Stimulated activated memory B cell treated with anti-CD40 and anti-IgM and Interleukin-4, amounts not matched to agents 10 μg/mL and 1 μg/mL and 100 μg/mL, for 72 hours (primary cell): ENCODE measurements at regions not wholly inside any gene's neighbourhood (a gene's known extent, or its start where the extent isn't known, plus 50 kb on each side); places are given as distances from the start of the nearest gene placed in this dataset.

ENCODE experiments used
- ATAC-seq: fragments of 150-1000 bp; cut with Tn5 transposase; 2 replicates; pipeline ENCODE4 v1.10.0; 2021
- H3K27ac Mint-ChIP-seq: one replicate; pipeline ENCODE4 v1.8.0; 2022; ENCODE audit warnings: mild to moderate bottlenecking, mixed read lengths
- H3K27me3 Mint-ChIP-seq: one replicate; pipeline ENCODE4 v1.8.0; 2022; ENCODE audit warnings: mixed read lengths
- H3K36me3 Mint-ChIP-seq: one replicate; pipeline ENCODE4 v1.8.0; 2022; ENCODE audit warnings: mixed read lengths
- H3K4me1 Mint-ChIP-seq: one replicate; pipeline ENCODE4 v1.8.0; 2022; ENCODE audit warnings: mixed read lengths
- H3K4me3 Mint-ChIP-seq: one replicate; pipeline ENCODE4 v1.8.0; 2022; ENCODE audit warnings: mild to moderate bottlenecking, moderate library complexity, mixed read lengths
- H3K9me3 Mint-ChIP-seq: one replicate; pipeline ENCODE4 v1.8.0; 2022; ENCODE audit warnings: mixed read lengths

DNA sequence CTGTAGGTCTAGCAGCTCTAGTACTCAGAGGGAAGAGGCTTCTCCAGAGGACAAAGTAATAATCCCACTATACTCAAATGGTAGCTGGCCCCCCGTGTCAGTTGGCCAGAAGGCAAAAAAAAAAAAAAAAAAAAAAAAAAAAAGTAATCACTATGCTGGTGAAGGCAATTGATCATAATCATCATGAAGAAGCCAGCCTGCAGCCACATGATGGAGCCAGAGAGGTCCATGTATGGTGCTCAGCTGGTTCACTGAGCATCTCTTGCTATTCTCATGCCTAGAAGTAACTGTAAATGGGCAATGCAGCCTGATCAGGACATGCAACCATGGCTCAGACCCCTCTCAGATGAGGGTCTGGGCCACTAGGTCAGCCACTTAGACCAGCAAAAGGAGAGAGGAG lies 378.8 kb downstream of the MED13L start:
- H3K4me3 Mint-ChIP-seq = no peak overlapping the region
- H3K9me3 Mint-ChIP-seq = peaks cover 15% of the 10 kb centered on the region
- no peaks in the 10 kb centered on the region for H3K4me1 Mint-ChIP-seq
- peaks cover 28% of the 10 kb centered on the region for H3K27me3 Mint-ChIP-seq
- no peaks in the 10 kb centered on the region for H3K36me3 Mint-ChIP-seq
- H3K27ac Mint-ChIP-seq = no peak overlapping the region
- no peak for ATAC-seq

GRCh38 chr12:115897729-115898128 lies 379.8 kb downstream of the MED13L start:
- Mint-ChIP-seq H3K9me3 (peaks cover 12% of the 10 kb centered on the region), H3K36me3 (no peaks in the 10 kb centered on the region), H3K4me3 (no peak overlapping the region), H3K27ac (no peak overlapping the region), H3K27me3 (peaks cover 25% of the 10 kb centered on the region), H3K4me1 (no peaks in the 10 kb centered on the region)
- ATAC-seq = no peak

DNA sequence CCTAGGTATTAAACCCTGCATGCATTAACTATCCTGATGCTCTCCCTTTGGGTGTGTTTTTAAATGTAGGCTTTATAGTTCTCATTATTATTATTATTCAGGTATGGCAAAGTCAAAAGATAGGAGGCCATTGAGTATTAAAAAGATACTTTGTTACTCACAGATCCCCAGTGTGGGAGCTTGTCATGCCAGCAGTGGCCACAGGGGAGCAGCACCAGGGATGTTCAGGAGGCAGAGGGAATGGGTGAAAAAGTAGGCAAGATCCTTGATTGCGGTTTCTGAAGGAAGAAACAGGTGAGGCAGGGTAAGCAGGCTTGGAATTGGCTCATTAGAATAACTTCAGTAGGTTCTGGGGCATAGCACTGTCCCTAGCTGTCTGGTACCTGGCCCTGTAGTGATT lies 382.2 kb downstream of the MED13L start:
- no peak for ATAC-seq

GRCh38 chr12:115891556-115892164 lies 385.8 kb downstream of the MED13L start:
- no peaks in the 10 kb centered on the region for H3K4me1 Mint-ChIP-seq
- no peak overlapping the region for H3K4me3 Mint-ChIP-seq
- peaks cover 23% of the 10 kb centered on the region for H3K27me3 Mint-ChIP-seq
- H3K27ac Mint-ChIP-seq = no peak overlapping the region
- ATAC-seq = no peak
- no peaks in the 10 kb centered on the region for H3K36me3 Mint-ChIP-seq
- H3K9me3 Mint-ChIP-seq = peaks cover 12% of the 10 kb centered on the region

More for the DNA sequence above, 382.2 kb downstream of the MED13L start:
- Mint-ChIP-seq H3K4me3 (no peak overlapping the region), H3K4me1 (no peaks in the 10 kb centered on the region), H3K27ac (no peak overlapping the region), H3K36me3 (no peaks in the 10 kb centered on the region), H3K27me3 (peaks cover 25% of the 10 kb centered on the region), H3K9me3 (peaks cover 12% of the 10 kb centered on the region)

DNA sequence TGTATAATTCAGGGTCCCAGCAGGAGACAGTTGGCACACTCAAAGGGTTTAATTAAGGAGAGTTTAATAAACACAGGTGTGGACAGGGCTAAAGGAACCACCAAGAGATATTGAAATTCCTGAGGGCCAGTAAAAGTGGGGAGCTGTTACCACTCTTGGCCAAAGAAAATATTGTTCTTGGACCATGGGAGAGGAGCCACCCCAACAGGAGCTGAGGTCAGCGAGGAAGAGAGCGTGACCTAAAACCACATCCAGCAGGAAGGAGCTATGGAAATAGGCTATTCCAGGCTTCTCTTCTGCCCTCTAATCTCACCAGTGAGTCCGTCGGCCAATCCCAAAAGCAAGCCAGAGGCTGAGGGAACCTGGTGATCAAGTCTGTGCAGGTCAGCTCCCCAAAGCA lies 390.8 kb downstream of the MED13L start:
- no peak for ATAC-seq
- H3K36me3 Mint-ChIP-seq = no peaks in the 10 kb centered on the region
- no peak overlapping the region for H3K4me3 Mint-ChIP-seq
- H3K4me1 Mint-ChIP-seq = no peaks in the 10 kb centered on the region
- peaks cover 28% of the 10 kb centered on the region for H3K27me3 Mint-ChIP-seq
- no peaks in the 10 kb centered on the region for H3K9me3 Mint-ChIP-seq
- H3K27ac Mint-ChIP-seq = no peak overlapping the region

DNA sequence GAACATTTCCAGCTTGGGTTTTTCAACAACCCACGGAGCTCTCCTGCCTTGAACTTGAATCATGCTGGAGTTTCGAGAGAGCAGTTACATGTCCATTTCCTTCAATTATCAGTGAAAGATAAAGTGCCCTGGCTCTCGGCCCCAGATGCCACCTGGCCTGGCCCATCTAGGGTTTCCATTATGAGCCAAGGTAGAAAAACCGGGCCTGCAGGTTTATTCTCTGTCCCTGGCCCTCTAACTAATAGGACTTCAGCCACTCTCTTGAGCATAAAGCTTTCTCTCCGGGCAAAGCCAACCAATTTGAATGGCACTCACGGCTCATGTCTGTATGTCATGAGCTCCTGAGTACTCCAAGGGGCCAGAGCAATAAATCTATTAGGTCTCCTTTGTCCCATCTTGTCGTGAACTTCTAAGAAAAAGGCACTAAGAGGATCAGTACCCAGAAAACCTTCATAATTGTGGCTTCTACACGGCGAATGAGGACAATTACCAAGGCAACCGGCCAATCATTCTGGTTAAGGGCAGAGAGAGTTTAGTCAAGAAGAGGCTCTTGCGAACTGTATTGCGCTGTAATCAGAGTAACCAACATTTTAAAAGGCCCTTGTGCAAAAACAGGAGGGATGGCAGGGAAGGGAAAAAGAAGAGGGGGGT lies 392.3 kb downstream of the MED13L start:
- H3K4me1 Mint-ChIP-seq = no peaks in the 10 kb centered on the region
- peaks cover 35% of the 10 kb centered on the region for H3K27me3 Mint-ChIP-seq
- no peak for ATAC-seq
- no peak overlapping the region for H3K27ac Mint-ChIP-seq
- H3K36me3 Mint-ChIP-seq = no peaks in the 10 kb centered on the region
- no peak overlapping the region for H3K4me3 Mint-ChIP-seq
- H3K9me3 Mint-ChIP-seq = no peaks in the 10 kb centered on the region

- no peak for ATAC-seq
- Mint-ChIP-seq H3K36me3 (no peaks in the 10 kb centered on the region), H3K4me3 (no peak overlapping the region), H3K9me3 (peaks cover 2% of the 10 kb centered on the region), H3K27ac (no peak overlapping the region), H3K27me3 (peaks cover 48% of the 10 kb centered on the region), H3K4me1 (no peaks in the 10 kb centered on the region)
Measured at GRCh38 chr12:115882936-115883335, 394.6 kb downstream of the MED13L start.

DNA sequence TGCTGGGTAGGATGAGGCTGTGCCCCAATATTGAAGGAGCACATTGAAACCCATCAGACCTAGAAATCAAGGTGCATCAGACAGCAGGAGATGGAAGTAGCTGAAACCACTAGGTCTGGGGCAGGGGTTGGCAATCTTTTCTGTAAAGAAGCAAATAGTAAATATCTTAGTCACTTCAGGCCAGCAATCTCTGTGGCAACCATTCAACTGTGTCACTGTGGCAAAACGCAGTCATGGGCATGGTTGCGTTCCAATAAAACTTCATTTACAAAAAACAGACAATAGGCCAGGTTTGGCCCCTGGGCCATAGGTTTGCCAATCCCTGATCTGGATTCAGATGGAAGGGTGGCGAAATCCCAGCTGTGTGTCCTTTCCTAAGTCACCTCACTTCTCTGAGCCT lies 397.3 kb downstream of the MED13L start:
- H3K36me3 Mint-ChIP-seq = no peaks in the 10 kb centered on the region
- H3K27me3 Mint-ChIP-seq = peaks cover 27% of the 10 kb centered on the region
- peaks cover 8% of the 10 kb centered on the region for H3K9me3 Mint-ChIP-seq
- no peak overlapping the region for H3K4me3 Mint-ChIP-seq
- H3K27ac Mint-ChIP-seq = no peak overlapping the region
- no peaks in the 10 kb centered on the region for H3K4me1 Mint-ChIP-seq
- ATAC-seq = no peak

DNA sequence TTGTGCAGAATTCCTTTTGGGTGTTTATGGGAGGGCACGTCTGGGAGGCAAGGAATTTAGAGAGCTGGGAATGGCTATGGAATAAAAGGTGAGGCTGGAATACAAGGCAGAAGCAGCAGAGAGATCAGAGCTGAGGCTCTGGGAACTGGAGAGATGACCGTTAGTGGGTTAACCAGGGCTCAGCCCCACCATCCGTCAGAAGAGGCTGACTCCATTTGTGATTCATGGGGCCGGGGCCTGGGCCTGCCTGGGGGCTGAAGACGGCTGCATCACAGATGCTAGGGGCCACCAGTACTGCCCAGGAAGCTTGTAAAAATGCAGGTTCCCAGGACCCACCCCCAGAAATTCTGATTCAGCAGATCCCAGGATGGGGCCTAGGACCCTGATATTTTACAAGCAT lies 398.1 kb downstream of the MED13L start:
- Mint-ChIP-seq H3K9me3 (peaks cover 8% of the 10 kb centered on the region), H3K27me3 (peaks cover 24% of the 10 kb centered on the region), H3K27ac (no peak overlapping the region), H3K4me3 (no peak overlapping the region), H3K4me1 (no peaks in the 10 kb centered on the region), H3K36me3 (no peaks in the 10 kb centered on the region)
- ATAC-seq = no peak

DNA sequence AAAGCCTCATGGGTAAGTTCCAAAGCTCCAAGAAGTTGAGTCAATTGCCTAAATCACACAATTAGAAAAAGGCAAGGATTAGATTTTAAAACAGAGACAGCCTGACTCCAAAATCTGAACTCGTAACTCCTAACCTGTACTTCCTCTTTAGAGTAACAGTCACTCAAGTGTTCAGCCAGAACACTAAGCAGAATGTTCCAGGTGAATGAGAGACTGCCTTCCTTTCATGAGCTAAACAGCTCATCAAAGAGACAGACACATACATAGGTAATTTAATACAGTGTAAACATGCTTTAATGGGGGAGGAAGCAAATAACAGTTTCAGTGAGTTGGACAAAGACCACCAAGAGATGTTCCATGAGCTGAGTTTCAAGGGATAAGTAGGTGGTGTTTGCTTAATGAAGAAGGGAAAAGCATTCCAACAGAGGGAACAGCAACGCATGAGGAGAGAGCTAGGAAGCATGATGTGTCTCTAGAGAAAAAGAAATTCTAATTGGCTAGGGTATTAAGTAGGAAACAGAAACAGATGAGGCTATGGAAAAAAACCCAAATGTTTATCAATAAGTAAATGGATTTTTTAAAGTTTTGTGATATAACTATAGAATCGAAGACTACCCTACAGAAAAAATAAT lies 403.9 kb downstream of the MED13L start:
- Mint-ChIP-seq H3K4me3 (no peak overlapping the region), H3K27ac (no peak overlapping the region), H3K4me1 (no peaks in the 10 kb centered on the region), H3K9me3 (peaks cover 9% of the 10 kb centered on the region), H3K27me3 (peaks cover 43% of the 10 kb centered on the region), H3K36me3 (no peaks in the 10 kb centered on the region)
- no peak for ATAC-seq

- peaks cover 9% of the 10 kb centered on the region for H3K9me3 Mint-ChIP-seq
- no peak overlapping the region for H3K27ac Mint-ChIP-seq
- no peaks in the 10 kb centered on the region for H3K4me1 Mint-ChIP-seq
- peaks cover 43% of the 10 kb centered on the region for H3K27me3 Mint-ChIP-seq
- ATAC-seq = no peak
- H3K4me3 Mint-ChIP-seq = no peak overlapping the region
- no peaks in the 10 kb centered on the region for H3K36me3 Mint-ChIP-seq
Measured at GRCh38 chr12:115872919-115873357, 404.6 kb downstream of the MED13L start.

DNA sequence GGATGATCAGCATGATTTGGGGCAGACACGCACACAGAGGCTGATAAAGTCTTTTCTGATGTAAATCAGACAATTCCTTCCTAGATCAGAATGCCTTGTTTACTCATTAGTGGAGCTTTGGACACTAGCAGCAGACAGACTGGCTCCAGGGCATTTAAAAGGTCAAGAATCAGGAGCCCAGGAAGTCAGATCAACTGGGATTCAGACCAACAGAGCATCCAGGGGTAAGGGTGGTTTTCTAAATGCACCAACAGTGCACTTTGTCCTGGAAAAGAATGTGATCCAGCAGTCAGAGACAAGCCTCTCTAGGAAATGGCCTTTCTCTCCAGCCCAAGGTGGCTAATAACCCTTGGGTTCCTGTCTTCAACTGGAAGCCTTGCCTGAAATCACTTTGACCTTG lies 405.3 kb downstream of the MED13L start:
- ATAC-seq = no peak
- H3K36me3 Mint-ChIP-seq = no peaks in the 10 kb centered on the region
- peaks cover 43% of the 10 kb centered on the region for H3K27me3 Mint-ChIP-seq
- H3K4me1 Mint-ChIP-seq = no peaks in the 10 kb centered on the region
- H3K27ac Mint-ChIP-seq = no peak overlapping the region
- peaks cover 6% of the 10 kb centered on the region for H3K9me3 Mint-ChIP-seq
- H3K4me3 Mint-ChIP-seq = no peak overlapping the region

DNA sequence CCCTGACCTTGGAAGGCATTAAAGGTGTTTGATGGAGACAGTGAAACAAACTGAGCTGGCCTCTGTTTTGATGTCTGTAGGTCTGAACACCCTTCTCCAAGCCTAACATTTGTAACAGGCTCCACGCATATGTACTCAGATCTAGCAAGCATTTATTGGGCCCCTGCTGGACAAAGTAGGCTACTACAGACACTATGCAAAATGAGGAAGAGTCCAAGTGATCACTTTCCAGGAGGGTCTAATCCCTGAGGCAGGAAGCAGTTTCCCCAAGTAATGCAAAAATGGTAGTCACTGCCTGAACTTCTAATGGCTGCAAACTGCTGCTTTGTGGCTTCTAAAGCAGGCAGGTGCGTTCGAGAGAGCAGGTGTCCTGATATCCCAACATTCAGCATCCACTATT lies 405.8 kb downstream of the MED13L start:
- Mint-ChIP-seq H3K27ac (no peak overlapping the region), H3K36me3 (no peaks in the 10 kb centered on the region), H3K4me1 (no peaks in the 10 kb centered on the region), H3K4me3 (no peak overlapping the region), H3K9me3 (peaks cover 3% of the 10 kb centered on the region), H3K27me3 (peaks cover 43% of the 10 kb centered on the region)
- ATAC-seq = no peak

DNA sequence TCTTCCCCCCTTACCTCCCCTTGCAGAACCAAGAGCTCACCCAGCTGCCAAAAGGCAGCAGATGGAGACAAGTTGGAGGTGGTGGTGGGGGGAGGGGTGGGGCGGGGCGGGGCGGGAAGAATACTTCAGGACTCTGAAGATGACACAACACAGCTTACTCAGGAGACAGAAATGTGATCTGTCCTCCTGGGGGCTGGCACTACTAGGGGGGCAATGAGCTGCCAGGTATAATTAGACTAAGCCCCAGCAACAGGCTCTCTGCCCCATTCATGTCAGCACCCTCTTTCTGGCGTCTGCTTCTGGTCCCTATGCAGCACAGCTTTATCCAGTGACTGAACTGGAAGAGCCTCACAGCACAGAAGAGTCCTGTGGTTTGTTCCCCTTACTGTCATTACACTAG lies 407.0 kb downstream of the MED13L start:
- H3K4me1 Mint-ChIP-seq = no peaks in the 10 kb centered on the region
- peaks cover 43% of the 10 kb centered on the region for H3K27me3 Mint-ChIP-seq
- no peaks in the 10 kb centered on the region for H3K36me3 Mint-ChIP-seq
- peaks cover 3% of the 10 kb centered on the region for H3K9me3 Mint-ChIP-seq
- ATAC-seq = no peak
- H3K4me3 Mint-ChIP-seq = no peak overlapping the region
- H3K27ac Mint-ChIP-seq = no peak overlapping the region

- ATAC-seq = no peak
- peaks cover 43% of the 10 kb centered on the region for H3K27me3 Mint-ChIP-seq
- H3K4me3 Mint-ChIP-seq = no peak overlapping the region
Measured at GRCh38 chr12:115870021-115870420, 407.5 kb downstream of the MED13L start.

GRCh38 chr12:115869604-115870003 lies 407.9 kb downstream of the MED13L start:
- H3K27ac Mint-ChIP-seq = no peak overlapping the region
- H3K9me3 Mint-ChIP-seq = peaks cover 3% of the 10 kb centered on the region
- H3K27me3 Mint-ChIP-seq = peaks cover 41% of the 10 kb centered on the region
- H3K4me3 Mint-ChIP-seq = no peak overlapping the region
- H3K36me3 Mint-ChIP-seq = no peaks in the 10 kb centered on the region
- H3K4me1 Mint-ChIP-seq = no peaks in the 10 kb centered on the region
- ATAC-seq = no peak

More at GRCh38 chr12:115870021-115870420, 407.5 kb downstream of the MED13L start:
- H3K36me3 Mint-ChIP-seq = no peaks in the 10 kb centered on the region
- no peak overlapping the region for H3K27ac Mint-ChIP-seq
- no peaks in the 10 kb centered on the region for H3K4me1 Mint-ChIP-seq
- H3K9me3 Mint-ChIP-seq = peaks cover 3% of the 10 kb centered on the region
